Liver (tissue), 8 donors: ENCODE measurements at regions not wholly inside any gene's neighbourhood (a gene's known extent, or its start where the extent isn't known, plus 50 kb on each side); places are given as distances from the start of the nearest gene placed in this dataset.

Experiments used
- DNase-seq: peaks from one replicate; pipeline ENCODE4 v3.0.0-alpha.2; 2017; ENCODE audit warnings: low spot score
- H3K27ac ChIP-seq, 2 donors: one replicate each; pipeline ENCODE4 v1.7.0; 2013; ENCODE audit warnings: inconsistent platforms in 2 of 2, low read length in 2 of 2, control low read depth in 1 of 2, low read depth in 1 of 2, mild to moderate bottlenecking in 1 of 2
- H3K27me3 ChIP-seq, 4 donors: one replicate each; pipeline versions ENCODE4 v1.6.1 to v1.7.0; 2013; ENCODE audit warnings: low read length in 3 of 4, inconsistent platforms in 1 of 4, mild to moderate bottlenecking in 1 of 4, moderate library complexity in 1 of 4; ENCODE audit not compliant: control insufficient read depth in 4 of 4, insufficient read depth in 4 of 4
- H3K36me3 ChIP-seq, 4 donors: one replicate each; pipeline versions ENCODE4 v1.6.1 to v1.7.0; 2013; ENCODE audit warnings: low read length in 3 of 4, mild to moderate bottlenecking in 3 of 4, low read depth in 1 of 4, moderate library complexity in 1 of 4; ENCODE audit not compliant: control insufficient read depth in 4 of 4, insufficient read depth in 3 of 4
- H3K4me1 ChIP-seq, 4 donors: one replicate each; pipeline versions ENCODE4 v1.6.1 to v1.7.0; 2013; ENCODE audit warnings: low read length in 3 of 4, mild to moderate bottlenecking in 3 of 4, moderate library complexity in 1 of 4; ENCODE audit not compliant: control insufficient read depth in 4 of 4, insufficient read depth in 4 of 4
- H3K4me3 ChIP-seq, 3 donors: one replicate each; pipeline versions ENCODE4 v1.6.1 to v1.7.0; 2013; ENCODE audit warnings: low read length in 3 of 3, control low read depth in 1 of 3, low read depth in 1 of 3, mild to moderate bottlenecking in 1 of 3
- H3K9ac ChIP-seq, 2 donors: one replicate each; pipeline ENCODE4 v1.7.0; 2013; ENCODE audit warnings: low read length in 2 of 2, mild to moderate bottlenecking in 2 of 2, moderate library complexity in 2 of 2, control low read depth in 1 of 2, low read depth in 1 of 2
- H3K9me3 ChIP-seq, 4 donors: one replicate each; pipeline versions ENCODE4 v1.6.1 to v1.7.0; 2013; ENCODE audit warnings: low read length in 3 of 4; ENCODE audit not compliant: control insufficient read depth in 4 of 4
- CTCF ChIP-seq: fragments of 150-350 bp; IDR thresholded peaks from 2 replicates; pipeline ENCODE4 v1.5.1; 2017; ENCODE audit warnings: improper control_type of control experiment, low read depth, low read length; ENCODE audit not compliant: missing input control
- EGR1 ChIP-seq, 2 donors: IDR thresholded peaks; 2 replicates each; pipeline ENCODE4 v1.6.1; 2016 to 2018; ENCODE audit warnings: antibody characterized with exemption in 2 of 2, low read depth in 2 of 2
- FOXA1 ChIP-seq: IDR thresholded peaks from 2 replicates; pipeline ENCODE4 v1.6.1; 2016; ENCODE audit warnings: antibody characterized with exemption
- GABPA ChIP-seq, 2 donors: IDR thresholded peaks in 1 of 2; conservative IDR thresholded peaks in 1 of 2; 2 replicates each; pipeline ENCODE4 v1.6.1; 2016; ENCODE audit warnings: antibody characterized with exemption in 2 of 2, mild to moderate bottlenecking in 1 of 2, moderate library complexity in 1 of 2
- HNF4A ChIP-seq, 2 donors: conservative IDR thresholded peaks; 2 replicates each; pipeline ENCODE4 v1.6.1; 2016; ENCODE audit warnings: antibody characterized with exemption in 2 of 2, mild to moderate bottlenecking in 2 of 2
- NR2F2 ChIP-seq: IDR thresholded peaks from 2 replicates; pipeline ENCODE4 v1.6.1; 2016; ENCODE audit warnings: antibody characterized with exemption
- RXRA ChIP-seq, 2 donors: IDR thresholded peaks; 2 replicates each; pipeline ENCODE4 v1.6.1; 2017 to 2018; ENCODE audit warnings: antibody characterized with exemption in 2 of 2, mild to moderate bottlenecking in 1 of 2
- SP1 ChIP-seq: IDR thresholded peaks from 2 replicates; pipeline ENCODE4 v1.6.1; 2018; ENCODE audit warnings: antibody characterized with exemption, mild to moderate bottlenecking
- TAF1 ChIP-seq: conservative IDR thresholded peaks from 2 replicates; pipeline ENCODE4 v1.6.1; 2016; ENCODE audit warnings: antibody characterized with exemption, mild to moderate bottlenecking
- YY1 ChIP-seq: IDR thresholded peaks from 2 replicates; pipeline ENCODE4 v1.6.1; 2016; ENCODE audit warnings: antibody characterized with exemption, mild to moderate bottlenecking
- WGBS: extraction: QIAGEN DNeasy Blood & Tissue Kit; methylation state at CpG from one replicate; pipeline ENCODE4 v1.1.7; 2013; 5-methylcytosine and 5-hydroxymethylcytosine counted together
- TF ChIP-seq, protein P1 (sequence below): IDR thresholded peaks from 2 replicates; pipeline ENCODE4 v1.6.1; 2016; ENCODE audit warnings: antibody characterized with exemption, mild to moderate bottlenecking
- TF ChIP-seq, protein P2 (sequence below): IDR thresholded peaks from 2 replicates; pipeline ENCODE4 v1.6.1; 2016; ENCODE audit warnings: antibody characterized with exemption
- donor health status: healthy.
- donor health status: healthy.
- donor health status: healthy.
- donor health status: healthy.
- donor health status: healthy.

DNA sequence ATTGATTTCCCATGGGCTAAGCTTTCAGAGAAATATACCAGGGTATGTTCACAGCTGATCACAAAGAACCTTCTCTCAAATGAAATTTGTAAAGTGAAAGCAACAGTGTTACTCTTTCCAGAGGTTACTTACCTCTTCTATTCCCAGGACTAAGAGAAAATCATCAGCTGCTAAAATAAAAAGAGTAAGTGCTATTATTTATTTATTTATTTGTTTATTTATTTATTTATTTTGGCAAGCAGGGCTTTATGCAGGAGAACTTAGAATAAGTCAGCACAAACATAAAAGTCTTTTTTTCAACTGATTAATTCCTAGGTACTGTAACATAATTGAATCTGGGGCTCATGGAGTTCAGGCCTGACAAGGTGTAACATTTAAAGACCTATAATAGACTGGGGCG is 93.9 kb upstream of the SYT10 start (continued):
- TF ChIP-seq, protein P1, sequence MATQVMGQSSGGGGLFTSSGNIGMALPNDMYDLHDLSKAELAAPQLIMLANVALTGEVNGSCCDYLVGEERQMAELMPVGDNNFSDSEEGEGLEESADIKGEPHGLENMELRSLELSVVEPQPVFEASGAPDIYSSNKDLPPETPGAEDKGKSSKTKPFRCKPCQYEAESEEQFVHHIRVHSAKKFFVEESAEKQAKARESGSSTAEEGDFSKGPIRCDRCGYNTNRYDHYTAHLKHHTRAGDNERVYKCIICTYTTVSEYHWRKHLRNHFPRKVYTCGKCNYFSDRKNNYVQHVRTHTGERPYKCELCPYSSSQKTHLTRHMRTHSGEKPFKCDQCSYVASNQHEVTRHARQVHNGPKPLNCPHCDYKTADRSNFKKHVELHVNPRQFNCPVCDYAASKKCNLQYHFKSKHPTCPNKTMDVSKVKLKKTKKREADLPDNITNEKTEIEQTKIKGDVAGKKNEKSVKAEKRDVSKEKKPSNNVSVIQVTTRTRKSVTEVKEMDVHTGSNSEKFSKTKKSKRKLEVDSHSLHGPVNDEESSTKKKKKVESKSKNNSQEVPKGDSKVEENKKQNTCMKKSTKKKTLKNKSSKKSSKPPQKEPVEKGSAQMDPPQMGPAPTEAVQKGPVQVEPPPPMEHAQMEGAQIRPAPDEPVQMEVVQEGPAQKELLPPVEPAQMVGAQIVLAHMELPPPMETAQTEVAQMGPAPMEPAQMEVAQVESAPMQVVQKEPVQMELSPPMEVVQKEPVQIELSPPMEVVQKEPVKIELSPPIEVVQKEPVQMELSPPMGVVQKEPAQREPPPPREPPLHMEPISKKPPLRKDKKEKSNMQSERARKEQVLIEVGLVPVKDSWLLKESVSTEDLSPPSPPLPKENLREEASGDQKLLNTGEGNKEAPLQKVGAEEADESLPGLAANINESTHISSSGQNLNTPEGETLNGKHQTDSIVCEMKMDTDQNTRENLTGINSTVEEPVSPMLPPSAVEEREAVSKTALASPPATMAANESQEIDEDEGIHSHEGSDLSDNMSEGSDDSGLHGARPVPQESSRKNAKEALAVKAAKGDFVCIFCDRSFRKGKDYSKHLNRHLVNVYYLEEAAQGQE, result no peak
- TF ChIP-seq HNF4A (conservative IDR thresholded peaks at IDR 0.05), result no peak

- Histone ChIP-seq H3K4me1 (no peaks in the 10 kb centered on the region), H3K9ac (no peak overlapping the region), H3K9me3 (no peaks in the 10 kb centered on the region), H3K36me3 (no peaks in the 10 kb centered on the region), H3K27ac (no peak overlapping the region), H3K4me3 (no peak overlapping the region), H3K27me3 (peaks cover 0 to 2% (median 0%) of the 10 kb centered on the region in 4 donors)
- DNase-seq, result no peak
- no peak for TF ChIP-seq GABPA (IDR thresholded peaks at IDR 0.05 in 1 of 2, conservative IDR thresholded peaks at IDR 0.05 in 1 of 2)
- TF ChIP-seq EGR1 (IDR thresholded peaks at IDR 0.05; ENCODE audit: low read depth in 2 of 2), result no peak
- TF ChIP-seq CTCF, result no peak
- TF ChIP-seq NR2F2, result no peak
- TF ChIP-seq, protein P2, sequence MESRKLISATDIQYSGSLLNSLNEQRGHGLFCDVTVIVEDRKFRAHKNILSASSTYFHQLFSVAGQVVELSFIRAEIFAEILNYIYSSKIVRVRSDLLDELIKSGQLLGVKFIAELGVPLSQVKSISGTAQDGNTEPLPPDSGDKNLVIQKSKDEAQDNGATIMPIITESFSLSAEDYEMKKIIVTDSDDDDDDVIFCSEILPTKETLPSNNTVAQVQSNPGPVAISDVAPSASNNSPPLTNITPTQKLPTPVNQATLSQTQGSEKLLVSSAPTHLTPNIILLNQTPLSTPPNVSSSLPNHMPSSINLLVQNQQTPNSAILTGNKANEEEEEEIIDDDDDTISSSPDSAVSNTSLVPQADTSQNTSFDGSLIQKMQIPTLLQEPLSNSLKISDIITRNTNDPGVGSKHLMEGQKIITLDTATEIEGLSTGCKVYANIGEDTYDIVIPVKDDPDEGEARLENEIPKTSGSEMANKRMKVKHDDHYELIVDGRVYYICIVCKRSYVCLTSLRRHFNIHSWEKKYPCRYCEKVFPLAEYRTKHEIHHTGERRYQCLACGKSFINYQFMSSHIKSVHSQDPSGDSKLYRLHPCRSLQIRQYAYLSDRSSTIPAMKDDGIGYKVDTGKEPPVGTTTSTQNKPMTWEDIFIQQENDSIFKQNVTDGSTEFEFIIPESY, result no peak
- TF ChIP-seq HNF4A (conservative IDR thresholded peaks at IDR 0.05), result no peak
- no peak for TF ChIP-seq FOXA1
- no peak for TF ChIP-seq TAF1
- TF ChIP-seq SP1, result no peak
- no peak for TF ChIP-seq RXRA (IDR thresholded peaks at IDR 0.05)
- TF ChIP-seq YY1, result no peak
- 29% methylated on average over 1 of the region's 1 CpG for WGBS
These were observed 96.8 kb upstream of the SYT10 start for GRCh38 chr12:33536431-33536830.

DNA sequence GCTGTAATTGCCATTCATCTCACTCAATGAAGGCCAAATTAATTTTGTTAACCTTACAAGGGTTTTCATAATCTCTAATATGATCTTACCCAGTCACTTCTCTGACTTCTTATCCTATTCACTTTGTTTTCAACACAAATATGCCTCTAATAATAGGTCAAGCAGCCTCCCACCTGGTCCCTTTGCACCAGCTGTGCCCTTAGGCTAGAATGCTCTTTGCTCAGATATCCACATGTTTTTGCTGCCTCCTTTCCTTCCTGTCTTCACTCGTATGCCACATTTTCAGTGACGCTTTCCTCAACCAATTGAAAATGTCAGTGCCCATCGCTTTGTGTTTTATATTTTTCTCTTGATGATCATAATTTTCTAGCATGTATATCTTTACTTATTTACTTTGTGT is 106.4 kb upstream of the SYT10 start:
- Histone ChIP-seq H3K9ac (no peak overlapping the region), H3K36me3 (no peaks in the 10 kb centered on the region), H3K27me3 (no peaks in the 10 kb centered on the region), H3K4me1 (no peaks in the 10 kb centered on the region), H3K27ac (no peak overlapping the region), H3K9me3 (peaks cover 0 to 11% (median 0%) of the 10 kb centered on the region in 4 donors), H3K4me3 (no peak overlapping the region)
- DNase-seq, result no peak
- 81% methylated on average over 3 of the region's 3 CpGs for WGBS
- no peak for TF ChIP-seq SP1
- TF ChIP-seq FOXA1, result no peak
- TF ChIP-seq, protein P1, result no peak
- no peak for TF ChIP-seq NR2F2
- TF ChIP-seq GABPA (IDR thresholded peaks at IDR 0.05 in 1 of 2, conservative IDR thresholded peaks at IDR 0.05 in 1 of 2), result no peak
- no peak for TF ChIP-seq HNF4A (conservative IDR thresholded peaks at IDR 0.05)
- TF ChIP-seq CTCF, result no peak
